ENCODE measurements at regions not wholly inside any gene's neighbourhood (a gene's known extent, or its start where the extent isn't known, plus 50 kb on each side); places are given as distances from the start of the nearest gene placed in this dataset.
"Not testable (repeated sequence)": the region's sequence is repeated elsewhere in the genome, so short reads cannot be mapped to it uniquely, and the experiment has no call there.

- DNase-seq = no peak
- Mint-ChIP-seq H3K27ac (no peak overlapping the region), H3K4me3 (no peak overlapping the region), H3K36me3 (ENCODE audit: low read depth) (no peaks in the 10 kb centered on the region), H3K27me3 (ENCODE audit: insufficient read depth) (no peaks in the 10 kb centered on the region), H3K4me1 (ENCODE audit: low read depth) (no peaks in the 10 kb centered on the region), H3K9me3 (no peaks in the 10 kb centered on the region)
- no peak for TF ChIP-seq CTCF (IDR thresholded peaks at IDR 0.05)
Measured at GRCh38 chrX:14303891-14304290, 225.4 kb upstream of the GLRA2 start.

GRCh38 chrX:14302561-14302960, 226.8 kb upstream of the GLRA2 start:
- H3K27ac Mint-ChIP-seq; H3K9me3 Mint-ChIP-seq; H3K27me3 Mint-ChIP-seq (ENCODE audit: insufficient read depth); DNase-seq; H3K36me3 Mint-ChIP-seq (ENCODE audit: low read depth); H3K4me3 Mint-ChIP-seq; H3K4me1 Mint-ChIP-seq (ENCODE audit: low read depth): not testable (repeated sequence)

GRCh38 chrX:14300376-14300775, 229.0 kb upstream of the GLRA2 start:
- no peaks in the 10 kb centered on the region for H3K27me3 Mint-ChIP-seq (ENCODE audit: insufficient read depth)
- H3K4me3 Mint-ChIP-seq = no peak overlapping the region
- no peaks in the 10 kb centered on the region for H3K9me3 Mint-ChIP-seq
- no peaks in the 10 kb centered on the region for H3K4me1 Mint-ChIP-seq (ENCODE audit: low read depth)
- DNase-seq = no peak
- H3K36me3 Mint-ChIP-seq (ENCODE audit: low read depth) = no peaks in the 10 kb centered on the region
- H3K27ac Mint-ChIP-seq = no peak overlapping the region
- TF ChIP-seq CTCF (IDR thresholded peaks at IDR 0.05) = no peak

GRCh38 chrX:14295426-14295825, 233.9 kb upstream of the GLRA2 start:
- Mint-ChIP-seq H3K27me3 (ENCODE audit: insufficient read depth) (no peaks in the 10 kb centered on the region), H3K36me3 (ENCODE audit: low read depth) (no peaks in the 10 kb centered on the region), H3K27ac (no peak overlapping the region), H3K9me3 (no peaks in the 10 kb centered on the region), H3K4me3 (no peak overlapping the region), H3K4me1 (ENCODE audit: low read depth) (no peaks in the 10 kb centered on the region)
- DNase-seq = no peak
- TF ChIP-seq CTCF (IDR thresholded peaks at IDR 0.05) = no peak

- no peak for DNase-seq
- Mint-ChIP-seq H3K4me1 (ENCODE audit: low read depth) (no peaks in the 10 kb centered on the region), H3K36me3 (ENCODE audit: low read depth) (no peaks in the 10 kb centered on the region), H3K9me3 (no peaks in the 10 kb centered on the region), H3K27ac (no peak overlapping the region), H3K4me3 (no peak overlapping the region), H3K27me3 (ENCODE audit: insufficient read depth) (no peaks in the 10 kb centered on the region)
- TF ChIP-seq CTCF (IDR thresholded peaks at IDR 0.05) = no peak
Measured at GRCh38 chrX:14291666-14292500, 237.5 kb upstream of the GLRA2 start.

- no peak for TF ChIP-seq CTCF (IDR thresholded peaks at IDR 0.05)
- Mint-ChIP-seq H3K36me3 (ENCODE audit: low read depth) (no peaks in the 10 kb centered on the region), H3K4me3 (no peak overlapping the region), H3K27ac (no peak overlapping the region), H3K4me1 (ENCODE audit: low read depth) (no peaks in the 10 kb centered on the region), H3K9me3 (no peaks in the 10 kb centered on the region), H3K27me3 (ENCODE audit: insufficient read depth) (no peaks in the 10 kb centered on the region)
- DNase-seq = no peak
Measured at GRCh38 chrX:14290335-14290734, 239.0 kb upstream of the GLRA2 start.
